ENCODE measurements at regions not wholly inside any gene's neighbourhood (a gene's known extent, or its start where the extent isn't known, plus 50 kb on each side); places are given as distances from the start of the nearest gene placed in this dataset.

GRCh38 chr7:155226261-155227003 is 71.2 kb upstream of the INSIG1 start:
- H3K27me3 Mint-ChIP-seq (ENCODE audit: low read depth), result peaks cover 7% of the 10 kb centered on the region
- TF ChIP-seq CTCF (IDR thresholded peaks at IDR 0.05; ENCODE audit: unreplicated experiment), result no peak
- DNase-seq (ENCODE audit: low spot score in 2 of 2, unreplicated experiment in 2 of 2), result no peak
- H3K36me3 Mint-ChIP-seq, result no peaks in the 10 kb centered on the region
- no peak overlapping the region for H3K4me3 Mint-ChIP-seq
- H3K4me1 Mint-ChIP-seq, result peaks cover 77% of the 10 kb centered on the region
- no peak overlapping the region for H3K27ac Mint-ChIP-seq
- no peaks in the 10 kb centered on the region for H3K9me3 Mint-ChIP-seq

- peaks cover 7% of the 10 kb centered on the region for H3K27me3 Mint-ChIP-seq (ENCODE audit: low read depth)
- H3K27ac Mint-ChIP-seq, result peak overlapping the region; percentile 5
- no peak overlapping the region for H3K4me3 Mint-ChIP-seq
These were observed 70.5 kb upstream of the INSIG1 start for GRCh38 chr7:155227004-155227787.

GRCh38 chr7:155227788-155228458 is 69.8 kb upstream of the INSIG1 start:
- Mint-ChIP-seq H3K9me3 (no peaks in the 10 kb centered on the region), H3K27ac (no peak overlapping the region), H3K4me1 (peaks cover 69% of the 10 kb centered on the region), H3K36me3 (no peaks in the 10 kb centered on the region), H3K27me3 (ENCODE audit: low read depth) (peaks cover 7% of the 10 kb centered on the region), H3K4me3 (no peak overlapping the region)
- TF ChIP-seq CTCF (IDR thresholded peaks at IDR 0.05; ENCODE audit: unreplicated experiment), result no peak
- DNase-seq (ENCODE audit: low spot score in 2 of 2, unreplicated experiment in 2 of 2), result no peak

More at GRCh38 chr7:155227004-155227787, 70.5 kb upstream of the INSIG1 start:
- Mint-ChIP-seq H3K9me3 (no peaks in the 10 kb centered on the region), H3K4me1 (peaks cover 74% of the 10 kb centered on the region), H3K36me3 (no peaks in the 10 kb centered on the region)
- TF ChIP-seq CTCF (IDR thresholded peaks at IDR 0.05; ENCODE audit: unreplicated experiment), result no peak
- DNase-seq (ENCODE audit: low spot score in 2 of 2, unreplicated experiment in 2 of 2), result no peak

GRCh38 chr7:155228459-155228845 is 69.2 kb upstream of the INSIG1 start:
- peaks cover 69% of the 10 kb centered on the region for H3K4me1 Mint-ChIP-seq
- no peaks in the 10 kb centered on the region for H3K9me3 Mint-ChIP-seq
- H3K27ac Mint-ChIP-seq, result no peak overlapping the region
- no peak overlapping the region for H3K4me3 Mint-ChIP-seq
- H3K36me3 Mint-ChIP-seq, result no peaks in the 10 kb centered on the region
- DNase-seq (ENCODE audit: low spot score in 2 of 2, unreplicated experiment in 2 of 2), result no peak
- H3K27me3 Mint-ChIP-seq (ENCODE audit: low read depth), result peaks cover 7% of the 10 kb centered on the region
- TF ChIP-seq CTCF (IDR thresholded peaks at IDR 0.05; ENCODE audit: unreplicated experiment), result no peak

- Mint-ChIP-seq H3K27ac (peak overlapping the region; percentile 28), H3K4me1 (peaks cover 69% of the 10 kb centered on the region), H3K36me3 (no peaks in the 10 kb centered on the region), H3K9me3 (no peaks in the 10 kb centered on the region), H3K4me3 (no peak overlapping the region), H3K27me3 (ENCODE audit: low read depth) (peaks cover 7% of the 10 kb centered on the region)
- DNase-seq (ENCODE audit: low spot score in 2 of 2, unreplicated experiment in 2 of 2), result no peak
- TF ChIP-seq CTCF (IDR thresholded peaks at IDR 0.05; ENCODE audit: unreplicated experiment), result no peak
These were observed 68.8 kb upstream of the INSIG1 start for GRCh38 chr7:155228894-155229293.
